H1 (cell line): ENCODE measurements at regions not wholly inside any gene's neighbourhood (a gene's known extent, or its start where the extent isn't known, plus 50 kb on each side); places are given as distances from the start of the nearest gene placed in this dataset.

Source experiments
- CTCF ChIA-PET: fragments of 300-600 bp; sonication (Branson Sonifier 250); formaldehyde crosslinking; loops from one replicate; lab custom pipeline; 2021; ENCODE audit not compliant: partially characterized antibody; lab: Charles Lee
- POLR2A ChIA-PET: fragments of 300-600 bp; sonication (Branson Sonifier 250); formaldehyde crosslinking; loops from one replicate; lab custom pipeline; 2021; ENCODE audit warnings: inconsistent platforms; ENCODE audit not compliant: partially characterized antibody; lab: Charles Lee
- DNase-seq, 2 experiments: peaks; one replicate each; pipeline versions ENCODE4 v3.0.0 to v3.0.0-alpha.2; 2010 to 2022; ENCODE audit warnings: low spot score in 2 of 2, low read depth in 1 of 2, mixed read lengths in 1 of 2
- FAIRE-seq: peaks from 2 replicates; lab custom pipeline; 2011; peaks lifted over from hg19 to GRCh38; lab: Jason Lieb, UNC
- H2AFZ ChIP-seq: 2 replicates; pipeline ENCODE4 v1.8.1; 2012; ENCODE audit warnings: low read length, inconsistent platforms
- H2AK5ac ChIP-seq: 2 replicates; pipeline ENCODE4 v1.6.1; 2013; ENCODE audit warnings: low read depth, low read length
- H2BK120ac ChIP-seq: replicated peaks from 2 replicates; pipeline ENCODE3; 2013; ENCODE audit warnings: low read depth, low read length, inconsistent platforms
- H2BK12ac ChIP-seq: 2 replicates; pipeline ENCODE4 v1.6.1; 2013; ENCODE audit warnings: low read depth, low read length
- H2BK15ac ChIP-seq: 2 replicates; pipeline ENCODE4 v1.6.1; 2013; ENCODE audit warnings: low read length
- H2BK20ac ChIP-seq: 2 replicates; pipeline ENCODE4 v1.6.1; 2013; ENCODE audit warnings: low read length
- H2BK5ac ChIP-seq: 2 replicates; pipeline ENCODE4 v1.6.1; 2013; ENCODE audit warnings: low read depth, low read length
- H3K14ac ChIP-seq: 2 replicates; pipeline ENCODE4 v1.6.1; 2013; ENCODE audit warnings: inconsistent platforms; ENCODE audit not compliant: insufficient read length
- H3K18ac ChIP-seq: 2 replicates; pipeline ENCODE4 v1.6.1; 2013; ENCODE audit warnings: low read length; ENCODE audit errors: extremely low read depth
- H3K23ac ChIP-seq: 2 replicates; pipeline ENCODE4 v1.6.1; 2013; ENCODE audit warnings: inconsistent platforms; ENCODE audit not compliant: insufficient read length
- H3K23me2 ChIP-seq: 2 replicates; pipeline ENCODE4 v1.6.1; 2013; ENCODE audit warnings: low read depth, low read length
- H3K27ac ChIP-seq: 2 replicates; pipeline ENCODE4 v1.6.1; 2011; ENCODE audit warnings: low read depth, low read length, inconsistent platforms
- H3K27me3 ChIP-seq, 4 experiments: replicated peaks in 1 of 4; 1 replicate in 1 of 4; 2 replicates in 3 of 4; pipeline versions ENCODE4 v1.6.1 to v1.8.1; 2011 to 2013; ENCODE audit warnings: low read length in 3 of 4, mild to moderate bottlenecking in 3 of 4, inconsistent platforms in 2 of 4, mixed read lengths in 2 of 4, moderate library complexity in 1 of 4; ENCODE audit not compliant: control insufficient read depth in 3 of 4, insufficient read depth in 3 of 4; ENCODE audit errors: extremely low read depth in 1 of 4
- H3K36me3 ChIP-seq, 4 experiments: 2 replicates each; pipeline versions ENCODE4 v1.6.1 to v1.8.1; 2011 to 2013; ENCODE audit warnings: mild to moderate bottlenecking in 4 of 4, low read length in 3 of 4, moderate library complexity in 2 of 4, control low read depth in 1 of 4, inconsistent platforms in 1 of 4; ENCODE audit not compliant: insufficient read depth in 4 of 4, control insufficient read depth in 2 of 4
- H3K4ac ChIP-seq: replicated peaks from 2 replicates; pipeline ENCODE3; 2013; ENCODE audit warnings: low read length, low read depth, mixed read lengths, inconsistent platforms; ENCODE audit not compliant: insufficient read length
- H3K4me1 ChIP-seq, 4 experiments: replicated peaks in 1 of 4; 1 replicate in 1 of 4; 2 replicates in 3 of 4; pipeline versions ENCODE4 v1.6.1 to v1.8.1; 2011 to 2013; ENCODE audit warnings: low read length in 3 of 4, inconsistent platforms in 2 of 4, mixed read lengths in 1 of 4; ENCODE audit not compliant: insufficient read depth in 4 of 4, control insufficient read depth in 3 of 4
- H3K4me2 ChIP-seq, 2 experiments: 2 replicates each; pipeline versions ENCODE4 v1.6.1 to v1.8.1; 2011 to 2013; ENCODE audit warnings: low read depth in 2 of 2, low read length in 2 of 2, control low read depth in 1 of 2, inconsistent platforms in 1 of 2, mild to moderate bottlenecking in 1 of 2; ENCODE audit not compliant: insufficient read depth in 1 of 2
- H3K4me3 ChIP-seq, 4 experiments: fragments of 200-600, 300-600 bp in 1 of 4; sonication (generic), shearing (Covaris generic), sonication (Bioruptor Twin) in 1 of 4; 2 replicates each; pipeline versions ENCODE4 v1.5.1 to v1.8.1; 2011 to 2016; ENCODE audit warnings: low read length in 4 of 4, low read depth in 3 of 4, control low read depth in 2 of 4, inconsistent platforms in 2 of 4, mild to moderate bottlenecking in 2 of 4, mixed read lengths in 1 of 4, moderate library complexity in 1 of 4; ENCODE audit not compliant: insufficient read depth in 2 of 4; ENCODE audit errors: extremely low read depth in 1 of 4
- H3K56ac ChIP-seq: replicated peaks from 2 replicates; pipeline ENCODE3; 2013; ENCODE audit warnings: low read depth, mild to moderate bottlenecking, mixed read lengths, low read length, inconsistent platforms; ENCODE audit not compliant: insufficient read length
- H3K79me1 ChIP-seq: 2 replicates; pipeline ENCODE4 v1.6.1; 2013; ENCODE audit warnings: low read depth, low read length, control low read depth
- H3K79me2 ChIP-seq, 2 experiments: 2 replicates each; pipeline versions ENCODE4 v1.6.1 to v1.8.1; 2012 to 2013; ENCODE audit warnings: low read length in 2 of 2, mild to moderate bottlenecking in 2 of 2, inconsistent platforms in 1 of 2; ENCODE audit not compliant: insufficient read depth in 2 of 2, control insufficient read depth in 1 of 2
- H3K9ac ChIP-seq, 4 experiments: replicated peaks in 1 of 4; 1 replicate in 1 of 4; 2 replicates in 3 of 4; pipeline versions ENCODE4 v1.6.1 to v1.8.1; 2011 to 2013; ENCODE audit warnings: low read depth in 3 of 4, low read length in 3 of 4, control low read depth in 2 of 4, mild to moderate bottlenecking in 2 of 4, moderate library complexity in 2 of 4, inconsistent platforms in 1 of 4; ENCODE audit errors: extremely low read depth in 1 of 4
- H3K9me3 ChIP-seq, 2 experiments: 2 replicates each; pipeline versions ENCODE4 v1.6.1 to v1.8.1; 2012 to 2013; ENCODE audit warnings: mild to moderate bottlenecking in 2 of 2, moderate library complexity in 2 of 2, control low read depth in 1 of 2, inconsistent platforms in 1 of 2, low read depth in 1 of 2, low read length in 1 of 2, mixed read lengths in 1 of 2; ENCODE audit not compliant: insufficient read depth in 2 of 2
- H4K20me1 ChIP-seq, 2 experiments: replicated peaks in 1 of 2; 2 replicates each; pipeline versions ENCODE3 to v1.8.1; 2011 to 2013; ENCODE audit warnings: inconsistent platforms in 2 of 2, low read length in 2 of 2, mild to moderate bottlenecking in 1 of 2; ENCODE audit not compliant: insufficient read depth in 2 of 2, control insufficient read depth in 1 of 2
- H4K5ac ChIP-seq: 2 replicates; pipeline ENCODE4 v1.6.1; 2013; ENCODE audit warnings: low read length, low read depth, mixed read lengths, inconsistent platforms; ENCODE audit not compliant: insufficient read length
- H4K8ac ChIP-seq: 2 replicates; pipeline ENCODE4 v1.8.0; 2013; ENCODE audit warnings: mild to moderate bottlenecking, moderate library complexity, low read length, inconsistent platforms; ENCODE audit not compliant: insufficient read depth; ENCODE audit errors: extremely low read depth
- H4K91ac ChIP-seq: replicated peaks from 2 replicates; pipeline ENCODE3; 2013; ENCODE audit warnings: low read length, mixed read lengths, inconsistent platforms; ENCODE audit not compliant: insufficient read length
- CREB1 ChIP-seq: IDR thresholded peaks from 2 replicates; pipeline ENCODE4 v1.6.1; 2012; ENCODE audit warnings: inconsistent platforms
- EP300 ChIP-seq, 2 experiments: IDR thresholded peaks; 1 replicate in 1 of 2; 2 replicates in 1 of 2; pipeline ENCODE4 v1.6.1; 2011 to 2012; ENCODE audit warnings: low read depth in 2 of 2, low read length in 2 of 2, mild to moderate bottlenecking in 2 of 2, borderline replicate concordance in 1 of 2, inconsistent platforms in 1 of 2, moderate library complexity in 1 of 2
- FOSL1 ChIP-seq: IDR thresholded peaks from 2 replicates; pipeline ENCODE4 v1.6.1; 2011; ENCODE audit warnings: mild to moderate bottlenecking, low read depth, low read length, moderate library complexity; ENCODE audit not compliant: insufficient read depth
- GABPA ChIP-seq: IDR thresholded peaks from 2 replicates; pipeline ENCODE4 v1.6.1; 2011; ENCODE audit warnings: mild to moderate bottlenecking, low read length, moderate library complexity, borderline replicate concordance; ENCODE audit not compliant: insufficient read depth
- HDAC6 ChIP-seq: IDR thresholded peaks from one replicate; pipeline ENCODE4 v1.7.1; 2012; ENCODE audit warnings: low read depth, mild to moderate bottlenecking, inconsistent platforms, low read length, moderate library complexity
- PHF8 ChIP-seq: fragments of 200-600 bp; sonication (generic); conservative IDR thresholded peaks from 2 replicates; pipeline ENCODE4 v1.7.1; 2012; ENCODE audit warnings: low read depth, mild to moderate bottlenecking, inconsistent platforms, low read length, moderate library complexity
- POLR2AphosphoS5 ChIP-seq: IDR thresholded peaks from 2 replicates; pipeline ENCODE4 v1.6.1; 2011; ENCODE audit warnings: low read depth, low read length
- RAD21 ChIP-seq, 2 experiments: IDR thresholded peaks in 1 of 2; conservative IDR thresholded peaks in 1 of 2; 2 replicates each; pipeline ENCODE4 v1.6.1; 2011; ENCODE audit warnings: low read depth in 2 of 2, low read length in 2 of 2, improper control_type of control experiment in 1 of 2, inconsistent platforms in 1 of 2, mild to moderate bottlenecking in 1 of 2, moderate library complexity in 1 of 2
- SP1 ChIP-seq: IDR thresholded peaks from 2 replicates; pipeline ENCODE4 v1.6.1; 2011; ENCODE audit warnings: low read depth, low read length
- WGBS, 2 experiments: shearing (Covaris generic) in 1 of 2; methylation state at CpG; one replicate each; pipeline versions ENCODE4 v1.1.6 to v1.1.7; 2013 to 2015; ENCODE audit warnings: low lambda C conversion rate in 2 of 2, mixed read lengths in 2 of 2, inconsistent platforms in 1 of 2, low coverage in 1 of 2, missing lambda C conversion rate in 1 of 2; ENCODE audit not compliant: insufficient replicate concordance in 2 of 2, insufficient coverage in 1 of 2, insufficient read length in 1 of 2; ENCODE audit errors: extremely low coverage in 1 of 2, missing lambda C conversion rate in 1 of 2; 5-methylcytosine and 5-hydroxymethylcytosine counted together
- TF ChIP-seq, protein P1 (sequence below): IDR thresholded peaks from 2 replicates; pipeline ENCODE4 v1.6.1; 2012; ENCODE audit warnings: low read length, inconsistent platforms

DNA sequence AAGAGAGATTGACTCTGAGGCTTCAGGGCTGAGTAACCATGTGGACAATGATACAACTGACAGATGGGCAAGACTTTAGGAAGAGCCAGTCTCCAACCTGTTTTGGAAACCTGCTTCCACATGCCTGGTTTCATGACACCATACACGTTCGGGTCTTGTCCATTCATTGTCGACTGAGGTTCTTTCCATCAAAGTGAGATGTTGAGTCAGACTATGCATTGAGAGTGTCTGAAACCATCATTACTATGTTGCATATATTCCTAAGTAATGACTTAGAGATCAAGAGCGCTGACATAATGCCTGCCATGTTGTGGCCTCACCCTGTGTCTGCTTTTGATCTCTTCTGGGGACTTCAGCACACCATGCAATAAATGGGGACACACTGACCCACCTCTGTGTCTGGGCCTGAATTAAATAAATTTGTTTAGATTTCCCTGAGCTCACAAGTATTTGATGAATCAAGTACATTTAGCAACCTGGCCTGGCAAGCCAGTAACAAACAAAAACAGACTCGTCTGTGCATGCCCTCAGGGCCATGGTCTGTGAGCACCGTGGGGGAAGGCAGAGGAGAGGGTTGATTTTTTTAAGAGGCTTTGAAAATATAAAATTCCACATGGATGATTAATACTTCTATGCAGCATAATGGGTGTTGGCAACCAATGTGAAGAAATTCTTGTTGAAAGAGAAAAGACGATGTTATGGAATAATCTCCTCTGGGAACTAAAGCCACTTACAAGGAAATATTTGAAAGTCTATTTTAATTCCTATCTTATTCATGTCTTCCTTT is 49.9 kb upstream of the UBAC2 start:
- H3K18ac ChIP-seq = no peak overlapping the region
- no peak for TF ChIP-seq SP1
- TF ChIP-seq GABPA = no peak
- no peak for TF ChIP-seq HDAC6
- TF ChIP-seq EP300 (IDR thresholded peaks at IDR 0.05; ENCODE audit: borderline replicate concordance in 1 of 2, low read depth in 2 of 2, low read length in 2 of 2) = no peak
- TF ChIP-seq, protein P1, sequence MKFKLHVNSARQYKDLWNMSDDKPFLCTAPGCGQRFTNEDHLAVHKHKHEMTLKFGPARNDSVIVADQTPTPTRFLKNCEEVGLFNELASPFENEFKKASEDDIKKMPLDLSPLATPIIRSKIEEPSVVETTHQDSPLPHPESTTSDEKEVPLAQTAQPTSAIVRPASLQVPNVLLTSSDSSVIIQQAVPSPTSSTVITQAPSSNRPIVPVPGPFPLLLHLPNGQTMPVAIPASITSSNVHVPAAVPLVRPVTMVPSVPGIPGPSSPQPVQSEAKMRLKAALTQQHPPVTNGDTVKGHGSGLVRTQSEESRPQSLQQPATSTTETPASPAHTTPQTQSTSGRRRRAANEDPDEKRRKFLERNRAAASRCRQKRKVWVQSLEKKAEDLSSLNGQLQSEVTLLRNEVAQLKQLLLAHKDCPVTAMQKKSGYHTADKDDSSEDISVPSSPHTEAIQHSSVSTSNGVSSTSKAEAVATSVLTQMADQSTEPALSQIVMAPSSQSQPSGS = no peak
- no peak for TF ChIP-seq RAD21 (IDR thresholded peaks at IDR 0.05 in 1 of 2, conservative IDR thresholded peaks at IDR 0.05 in 1 of 2; ENCODE audit: low read depth in 2 of 2, low read length in 2 of 2)
- no peak for TF ChIP-seq FOSL1
- no peak for TF ChIP-seq CREB1
- no peak for TF ChIP-seq POLR2AphosphoS5
- TF ChIP-seq PHF8 = no peak
- TF ChIP-seq, all 59 proteins: peak for 0
- Histone ChIP-seq H3K79me1 (no peaks in the 10 kb centered on the region), H3K23me2 (no peaks in the 10 kb centered on the region), H2BK15ac (no peak overlapping the region), H3K56ac (no peak overlapping the region), H3K4me2 (no peak overlapping the region), H3K27me3 (no peaks in the 10 kb centered on the region), H3K4ac (no peak overlapping the region), H3K36me3 (no peaks in the 10 kb centered on the region), H2BK12ac (no peak overlapping the region), H4K8ac (no peak overlapping the region), H2AK5ac (no peak overlapping the region), H4K5ac (no peak overlapping the region), H3K9me3 (no peaks in the 10 kb centered on the region), H2BK120ac (no peak overlapping the region), H4K91ac (no peak overlapping the region), H3K4me1 (no peaks in the 10 kb centered on the region), H3K14ac (no peak overlapping the region), H4K20me1 (no peaks in the 10 kb centered on the region), H3K23ac (no peak overlapping the region), H3K27ac (no peak overlapping the region), H3K9ac (no peak overlapping the region), H3K79me2 (no peaks in the 10 kb centered on the region), H2BK5ac (no peak overlapping the region), H2AFZ (peak overlapping the region; percentile 25; the same call in 1 of the 2 replicates), H3K4me3 (no peak overlapping the region), H2BK20ac (no peak overlapping the region)
- no peak for FAIRE-seq
- POLR2A ChIA-PET = no interaction called here
- 86% methylated on average over 7 of the region's 7 CpGs; no CpG with 5 or more reads in 1 of the 2 experiments for WGBS, 2 experiments
- no peak for DNase-seq
- CTCF ChIA-PET = no interaction called here
